Lower lobe of right lung (tissue), 2 donors: ENCODE measurements at regions not wholly inside any gene's neighbourhood (a gene's known extent, or its start where the extent isn't known, plus 50 kb on each side); places are given as distances from the start of the nearest gene placed in this dataset.
A peak's percentile ranks its signal among the peaks of the same experiment; 100 is the strongest.

Source experiments
- ATAC-seq, 2 donors: fragments of 200-7000 bp; cut with Tn5 transposase; one replicate each; pipeline ENCODE4 v1.9.1; 2020 to 2022; ENCODE audit warnings: mild to moderate bottlenecking in 2 of 2, moderate library complexity in 2 of 2
- DNase-seq: peaks from one replicate; pipeline ENCODE4 v3.0.0-alpha.2; 2020
- H3K27ac ChIP-seq: fragments of 200-600 bp; one replicate; pipeline ENCODE4 v1.8.0; 2022
- H3K27me3 ChIP-seq: fragments of 200-600 bp; one replicate; pipeline ENCODE4 v1.8.0; 2022; ENCODE audit warnings: low read depth
- H3K36me3 ChIP-seq: fragments of 200-600 bp; one replicate; pipeline ENCODE4 v1.8.0; 2022; ENCODE audit warnings: mild to moderate bottlenecking
- H3K4me1 ChIP-seq: fragments of 200-600 bp; one replicate; pipeline ENCODE4 v1.8.0; 2022
- H3K4me3 ChIP-seq: fragments of 200-600 bp; one replicate; pipeline ENCODE4 v1.8.0; 2022; ENCODE audit warnings: mild to moderate bottlenecking
- H3K9me3 ChIP-seq: fragments of 200-600 bp; one replicate; pipeline ENCODE4 v1.8.0; 2022
- CTCF ChIP-seq: fragments of 200-600 bp; IDR thresholded peaks from one replicate; pipeline ENCODE4 v1.8.0; 2022; ENCODE audit warnings: antibody characterized with exemption, mild to moderate bottlenecking
- intact Hi-C: fragments of 100-400 bp; cut with DNase I; formaldehyde crosslinking; loops from one replicate; pipeline ENCODE4 v1.11.0; 2022
- donor health status: DM: no; HTN: yes; CAD: no; lungs with severe emphysema.

GRCh38 chrX:150167482-150168324 is 195.4 kb upstream of the MAMLD1 start:
- Histone ChIP-seq H3K9me3 (no peaks in the 10 kb centered on the region), H3K36me3 (no peaks in the 10 kb centered on the region), H3K4me3 (no peak overlapping the region), H3K27me3 (no peaks in the 10 kb centered on the region), H3K4me1 (no peaks in the 10 kb centered on the region), H3K27ac (no peak overlapping the region)
- TF ChIP-seq CTCF = no peak
- intact Hi-C loops = no loop called here
- no peak for ATAC-seq
- no peak for DNase-seq

- no peak for TF ChIP-seq CTCF
- no peaks in the 10 kb centered on the region for H3K4me1 ChIP-seq
- ATAC-seq = peak in 1 of 2 donors; percentile 11
- H3K27me3 ChIP-seq = no peaks in the 10 kb centered on the region
- H3K9me3 ChIP-seq = no peaks in the 10 kb centered on the region
- H3K4me3 ChIP-seq = no peak overlapping the region
- no peak overlapping the region for H3K27ac ChIP-seq
- no peak for DNase-seq
- intact Hi-C loops = no loop called here
- no peaks in the 10 kb centered on the region for H3K36me3 ChIP-seq
Measured at GRCh38 chrX:150182161-150182560, 181.0 kb upstream of the MAMLD1 start.

- no peak for TF ChIP-seq CTCF
- no peak for ATAC-seq
Measured at GRCh38 chrX:150184491-150184890, 178.6 kb upstream of the MAMLD1 start.

GRCh38 chrX:150185766-150186165 is 177.4 kb upstream of the MAMLD1 start:
- intact Hi-C loops = no loop called here
- DNase-seq = no peak

More at GRCh38 chrX:150184491-150184890, 178.6 kb upstream of the MAMLD1 start:
- no peaks in the 10 kb centered on the region for H3K9me3 ChIP-seq
- no peak overlapping the region for H3K4me3 ChIP-seq
- intact Hi-C loops = no loop called here
- H3K27ac ChIP-seq = no peak overlapping the region
- H3K4me1 ChIP-seq = no peaks in the 10 kb centered on the region
- no peak for DNase-seq
- H3K36me3 ChIP-seq = no peaks in the 10 kb centered on the region
- no peaks in the 10 kb centered on the region for H3K27me3 ChIP-seq

GRCh38 chrX:150192816-150193215 is 170.3 kb upstream of the MAMLD1 start:
- ATAC-seq (no peak), DNase-seq (no peak)
- no peak overlapping the region for H3K4me3 ChIP-seq
- no peaks in the 10 kb centered on the region for H3K36me3 ChIP-seq
- no peak overlapping the region for H3K27ac ChIP-seq
- TF ChIP-seq CTCF = no peak
- intact Hi-C loops = no loop called here
- no peaks in the 10 kb centered on the region for H3K4me1 ChIP-seq
- H3K9me3 ChIP-seq = no peaks in the 10 kb centered on the region
- H3K27me3 ChIP-seq = no peaks in the 10 kb centered on the region

More at GRCh38 chrX:150185766-150186165, 177.4 kb upstream of the MAMLD1 start:
- Histone ChIP-seq H3K9me3 (no peaks in the 10 kb centered on the region), H3K4me1 (no peaks in the 10 kb centered on the region), H3K27ac (no peak overlapping the region), H3K27me3 (no peaks in the 10 kb centered on the region), H3K36me3 (no peaks in the 10 kb centered on the region), H3K4me3 (no peak overlapping the region)
- no peak for TF ChIP-seq CTCF
- no peak for ATAC-seq
